OCI-LY1 (cell line): ENCODE measurements at regions not wholly inside any gene's neighbourhood (a gene's known extent, or its start where the extent isn't known, plus 50 kb on each side); places are given as distances from the start of the nearest gene placed in this dataset.

Experiments used
- H2AFZ ChIP-seq: fragments of 200-600 bp; sonication (generic), shearing (Covaris generic); 2 replicates; pipeline ENCODE4 v1.6.0; 2014; ENCODE audit warnings: antibody characterized with exemption, mild to moderate bottlenecking, low read length
- H3F3A ChIP-seq: fragments of 200-600 bp; sonication (generic), shearing (Covaris generic); 2 replicates; pipeline ENCODE4 v1.6.0; 2014; ENCODE audit warnings: mild to moderate bottlenecking, antibody characterized with exemption, low read length, moderate library complexity; ENCODE audit not compliant: insufficient read depth
- H3K27ac ChIP-seq: fragments of 200-600 bp; sonication (generic); 2 replicates; pipeline ENCODE4 v1.5.1; 2014; ENCODE audit warnings: low read length, mixed run types, mild to moderate bottlenecking, low read depth; ENCODE audit not compliant: poor library complexity, severe bottlenecking
- H3K27me3 ChIP-seq: fragments of 200-600 bp; sonication (generic); 2 replicates; pipeline ENCODE4 v1.6.0; 2014; ENCODE audit warnings: antibody characterized with exemption, mild to moderate bottlenecking, low read length, moderate library complexity; ENCODE audit not compliant: insufficient read depth
- H3K36me3 ChIP-seq: fragments of 200-600 bp; sonication (generic); 2 replicates; pipeline ENCODE4 v1.6.1; 2014; ENCODE audit warnings: mild to moderate bottlenecking, antibody characterized with exemption, low read length, moderate library complexity, mixed read lengths; ENCODE audit not compliant: insufficient read depth
- H3K4me1 ChIP-seq: fragments of 200-600 bp; sonication (generic); 2 replicates; pipeline ENCODE4 v1.5.1; 2014; ENCODE audit warnings: mild to moderate bottlenecking, low read length, moderate library complexity; ENCODE audit not compliant: insufficient read depth, severe bottlenecking
- H3K4me2 ChIP-seq: fragments of 200-600 bp; sonication (generic), shearing (Covaris generic); 2 replicates; pipeline ENCODE4 v1.6.1; 2014; ENCODE audit warnings: low read length
- H3K4me3 ChIP-seq: fragments of 200-600 bp; sonication (generic); 2 replicates; pipeline ENCODE4 v1.5.1; 2014; ENCODE audit warnings: low read length, low read depth, mild to moderate bottlenecking, mixed read lengths; ENCODE audit not compliant: poor library complexity, severe bottlenecking
- H3K79me2 ChIP-seq: fragments of 200-600 bp; shearing (Covaris generic); 2 replicates; pipeline ENCODE4 v1.6.1; 2016; ENCODE audit warnings: mixed run types, low read length, mixed read lengths; ENCODE audit not compliant: insufficient read depth
- H3K9ac ChIP-seq: fragments of 200-600 bp; sonication (generic), shearing (Covaris generic); 2 replicates; pipeline ENCODE4 v1.6.1; 2014; ENCODE audit warnings: mild to moderate bottlenecking, low read length, mixed read lengths
- H3K9me2 ChIP-seq: fragments of 200-600 bp; sonication (generic), shearing (Covaris generic); 2 replicates; pipeline ENCODE4 v1.6.1; 2014; ENCODE audit warnings: low read depth, mild to moderate bottlenecking, low read length, mixed read lengths
- H3K9me3 ChIP-seq: fragments of 200-600 bp; shearing (Covaris generic); 2 replicates; pipeline ENCODE4 v1.6.1; 2014; ENCODE audit warnings: low read length, mixed read lengths
- H4K20me1 ChIP-seq: fragments of 200-600 bp; sonication (generic), shearing (Covaris generic); 2 replicates; pipeline ENCODE4 v1.6.0; 2016; ENCODE audit warnings: mild to moderate bottlenecking, low read length; ENCODE audit not compliant: insufficient read depth
- CTCF ChIP-seq: fragments of 200-600 bp; sonication (generic), shearing (Covaris generic); IDR thresholded peaks from 2 replicates; pipeline ENCODE4 v1.5.1; 2017; ENCODE audit warnings: mild to moderate bottlenecking, antibody characterized with exemption, low read length, moderate library complexity, mixed read lengths
- EZH2 ChIP-seq: fragments of 200-600 bp; sonication (generic), shearing (Covaris generic); IDR thresholded peaks from 2 replicates; pipeline ENCODE4 v1.8.0; 2017; ENCODE audit warnings: borderline replicate concordance, mixed run types, mild to moderate bottlenecking, antibody characterized with exemption, low read length, moderate library complexity, mixed read lengths

DNA sequence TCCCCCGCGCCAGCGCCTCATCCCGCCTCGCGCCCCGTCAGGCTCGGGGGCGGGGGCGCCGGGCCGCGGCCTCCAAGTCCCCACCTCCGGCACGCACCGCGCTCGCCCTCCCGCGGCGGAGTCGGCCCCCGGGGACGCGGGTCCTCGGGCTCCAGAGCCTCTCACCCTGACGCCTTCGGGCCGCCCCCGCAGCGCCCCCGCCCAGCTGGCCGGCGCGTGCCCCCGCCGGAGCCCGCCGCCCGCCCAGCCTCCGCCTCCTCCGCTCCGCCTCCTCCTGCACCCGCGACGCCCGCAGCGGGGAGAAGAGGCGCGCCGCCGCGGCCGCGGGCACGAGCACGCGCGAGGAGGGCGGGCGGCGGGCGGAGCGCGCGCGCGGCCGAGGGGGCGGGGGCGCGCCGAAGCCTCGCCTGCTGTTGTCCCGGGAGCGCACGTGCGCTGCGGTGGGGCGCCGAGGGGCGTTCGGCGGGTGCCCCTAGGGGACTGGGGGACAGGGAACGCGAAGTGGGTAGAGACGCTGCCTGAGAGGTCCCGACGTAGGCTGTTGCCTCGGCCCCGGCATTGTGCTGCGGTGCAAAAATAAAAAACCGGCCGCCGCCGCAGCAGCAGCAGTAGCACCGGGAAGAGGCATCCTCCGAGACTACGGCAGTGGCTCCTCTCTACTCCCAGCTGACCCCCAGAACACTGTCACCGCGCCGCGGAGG, 87.4 kb upstream of the ARHGAP32 start:
- Histone ChIP-seq H3K9me2 (no peaks in the 10 kb centered on the region), H2AFZ (no peak overlapping the region), H3K9ac (no peak overlapping the region), H3K27me3 (peaks cover 7% of the 10 kb centered on the region; the same call in 1 of the 2 replicates), H3K4me2 (peak overlapping the region; percentile 64), H3K36me3 (no peaks in the 10 kb centered on the region), H3K4me1 (no peaks in the 10 kb centered on the region), H3K4me3 (peak overlapping the region; percentile 54), H3K27ac (no peak overlapping the region), H4K20me1 (no peaks in the 10 kb centered on the region), H3K79me2 (no peaks in the 10 kb centered on the region), H3K9me3 (no peaks in the 10 kb centered on the region), H3F3A (no peaks in the 10 kb centered on the region)
- TF ChIP-seq CTCF (no peak), EZH2 (no peak)

DNA sequence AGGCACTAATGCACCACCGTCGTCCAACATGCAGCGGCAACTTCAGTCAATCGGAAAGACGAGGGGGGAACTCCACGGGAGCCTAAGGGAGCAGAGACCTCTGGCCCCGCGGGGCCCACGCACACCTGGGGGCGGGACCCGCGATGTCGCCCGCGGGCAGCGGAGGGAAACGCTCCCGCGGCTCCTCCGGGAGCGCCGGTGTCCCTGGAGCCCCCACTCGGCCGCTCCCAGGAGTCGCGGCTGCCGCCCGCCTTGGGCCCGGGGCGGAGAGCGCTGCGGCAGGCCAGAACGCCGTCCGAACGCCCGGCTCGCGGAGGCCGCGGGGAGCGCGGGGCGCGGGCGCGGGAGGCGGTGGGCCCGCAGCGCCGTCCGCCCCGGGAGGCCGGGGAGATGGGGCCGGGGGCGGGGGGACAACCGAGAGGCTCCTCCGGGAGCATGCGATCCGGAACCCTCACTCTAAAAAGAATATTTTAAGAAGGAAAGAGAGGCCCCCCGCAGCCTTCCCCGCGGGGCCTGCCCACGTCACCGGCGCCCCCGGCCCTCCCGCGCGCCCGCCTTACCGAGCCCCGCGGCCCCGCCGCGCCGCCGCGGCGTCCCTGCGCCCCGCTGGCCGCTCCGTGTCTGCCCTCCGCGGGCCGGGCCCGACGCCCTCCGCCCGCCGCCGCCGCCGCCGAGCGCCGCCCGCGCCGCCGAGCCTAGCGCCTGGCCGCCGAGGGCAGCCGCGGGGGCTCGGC, 86.6 kb upstream of the ARHGAP32 start:
- H3K9me2 ChIP-seq: no peaks in the 10 kb centered on the region
- H3F3A ChIP-seq: no peaks in the 10 kb centered on the region
- H3K4me3 ChIP-seq: no peak overlapping the region
- no peak overlapping the region for H3K27ac ChIP-seq
- H3K4me1 ChIP-seq: no peaks in the 10 kb centered on the region
- no peak overlapping the region for H2AFZ ChIP-seq
- no peaks in the 10 kb centered on the region for H3K79me2 ChIP-seq
- no peaks in the 10 kb centered on the region for H3K9me3 ChIP-seq
- H3K36me3 ChIP-seq: no peaks in the 10 kb centered on the region
- peaks cover 7% of the 10 kb centered on the region; the same call in 1 of the 2 replicates for H3K27me3 ChIP-seq
- H4K20me1 ChIP-seq: no peaks in the 10 kb centered on the region
- no peak overlapping the region for H3K9ac ChIP-seq
- H3K4me2 ChIP-seq: no peak overlapping the region
- TF ChIP-seq CTCF (no peak), EZH2 (no peak)

- TF ChIP-seq CTCF (no peak), EZH2 (no peak)
- H3K36me3 ChIP-seq: no peaks in the 10 kb centered on the region
- H4K20me1 ChIP-seq: no peaks in the 10 kb centered on the region
- no peaks in the 10 kb centered on the region for H3F3A ChIP-seq
- H3K4me1 ChIP-seq: no peaks in the 10 kb centered on the region
- H3K4me2 ChIP-seq: no peak overlapping the region
- H3K79me2 ChIP-seq: no peaks in the 10 kb centered on the region
- H3K27me3 ChIP-seq: peaks cover 7% of the 10 kb centered on the region; the same call in 1 of the 2 replicates
- no peaks in the 10 kb centered on the region for H3K9me3 ChIP-seq
- H3K9me2 ChIP-seq: no peaks in the 10 kb centered on the region
- H3K27ac ChIP-seq: no peak overlapping the region
- H2AFZ ChIP-seq: no peak overlapping the region
- no peak overlapping the region for H3K4me3 ChIP-seq
- no peak overlapping the region for H3K9ac ChIP-seq
Observed at GRCh38 chr11:129277198-129277843, 85.2 kb upstream of the ARHGAP32 start.
